D721Med (cell line): ENCODE measurements at regions not wholly inside any gene's neighbourhood (a gene's known extent, or its start where the extent isn't known, plus 50 kb on each side); places are given as distances from the start of the nearest gene placed in this dataset.

Source experiments
- DNase-seq: peaks from one replicate; pipeline ENCODE4 v3.0.0; 2011; ENCODE audit warnings: low spot score; ENCODE audit not compliant: insufficient read length
- FAIRE-seq: peaks from 2 replicates; lab custom pipeline; 2011; peaks lifted over from hg19 to GRCh38; lab: Jason Lieb, UNC
- TF ChIP-seq, protein P1 (sequence below): IDR thresholded peaks from 2 replicates; pipeline ENCODE4 v1.5.1; 2012; ENCODE audit warnings: mild to moderate bottlenecking, control low read depth; ENCODE audit not compliant: insufficient read depth; ENCODE audit errors: missing control alignments

GRCh38 chr20:1784586-1784985, 110.6 kb upstream of the SIRPA start:
- FAIRE-seq: no peak
- TF ChIP-seq, protein P1, sequence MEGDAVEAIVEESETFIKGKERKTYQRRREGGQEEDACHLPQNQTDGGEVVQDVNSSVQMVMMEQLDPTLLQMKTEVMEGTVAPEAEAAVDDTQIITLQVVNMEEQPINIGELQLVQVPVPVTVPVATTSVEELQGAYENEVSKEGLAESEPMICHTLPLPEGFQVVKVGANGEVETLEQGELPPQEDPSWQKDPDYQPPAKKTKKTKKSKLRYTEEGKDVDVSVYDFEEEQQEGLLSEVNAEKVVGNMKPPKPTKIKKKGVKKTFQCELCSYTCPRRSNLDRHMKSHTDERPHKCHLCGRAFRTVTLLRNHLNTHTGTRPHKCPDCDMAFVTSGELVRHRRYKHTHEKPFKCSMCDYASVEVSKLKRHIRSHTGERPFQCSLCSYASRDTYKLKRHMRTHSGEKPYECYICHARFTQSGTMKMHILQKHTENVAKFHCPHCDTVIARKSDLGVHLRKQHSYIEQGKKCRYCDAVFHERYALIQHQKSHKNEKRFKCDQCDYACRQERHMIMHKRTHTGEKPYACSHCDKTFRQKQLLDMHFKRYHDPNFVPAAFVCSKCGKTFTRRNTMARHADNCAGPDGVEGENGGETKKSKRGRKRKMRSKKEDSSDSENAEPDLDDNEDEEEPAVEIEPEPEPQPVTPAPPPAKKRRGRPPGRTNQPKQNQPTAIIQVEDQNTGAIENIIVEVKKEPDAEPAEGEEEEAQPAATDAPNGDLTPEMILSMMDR: no peak
- no peak for DNase-seq

DNA sequence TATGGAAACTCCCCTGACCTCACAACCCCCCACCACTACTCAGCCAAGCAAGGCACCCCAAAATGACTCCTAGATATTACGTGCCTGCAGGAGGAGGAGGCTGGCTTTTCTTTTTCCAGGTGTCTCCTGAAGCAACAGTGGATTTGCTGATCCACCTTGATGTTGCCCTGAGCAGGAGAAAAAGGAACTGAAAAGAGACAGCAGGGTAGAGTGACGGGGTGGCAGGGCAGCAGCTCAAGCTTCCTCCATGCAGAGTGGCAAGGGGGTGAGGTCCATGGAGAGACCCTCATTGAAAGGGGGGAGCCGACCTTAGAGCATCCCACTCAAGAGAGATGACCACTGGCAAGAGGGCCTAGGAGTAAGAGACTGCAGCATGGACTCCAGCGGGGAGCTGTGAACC, 112.0 kb upstream of the SIRPA start:
- FAIRE-seq (no peak), DNase-seq (no peak)
- TF ChIP-seq, protein P1: no peak

- DNase-seq (no peak), FAIRE-seq (no peak)
- TF ChIP-seq, protein P1: no peak
These were observed 113.0 kb upstream of the SIRPA start for GRCh38 chr20:1782181-1782580.

- no peak for FAIRE-seq
- no peak for DNase-seq
- TF ChIP-seq, protein P1: no peak
These were observed 115.6 kb upstream of the SIRPA start for GRCh38 chr20:1779567-1779966.

DNA sequence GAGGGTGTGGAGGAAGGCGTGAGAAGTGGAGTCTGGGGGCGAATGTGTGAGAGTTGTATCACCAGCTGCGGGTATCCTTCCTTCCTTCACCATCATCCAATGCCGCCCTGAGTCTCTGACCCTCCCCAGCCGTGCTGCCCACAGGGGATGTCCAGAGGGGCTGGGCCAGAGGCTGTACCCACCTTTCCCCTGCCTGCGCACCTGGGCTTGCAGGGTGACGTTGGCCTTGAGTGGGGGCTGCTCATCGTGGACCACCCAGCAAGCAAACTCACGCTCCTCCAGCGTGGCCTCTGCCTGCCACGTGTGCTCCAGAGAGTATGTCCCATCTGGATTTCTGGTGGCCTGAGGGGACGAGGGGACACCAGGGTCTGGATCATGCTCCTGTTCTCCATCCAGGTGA, 116.9 kb upstream of the SIRPA start:
- FAIRE-seq: no peak
- no peak for DNase-seq
- TF ChIP-seq, protein P1: no peak

GRCh38 chr20:1777476-1777820, 117.8 kb upstream of the SIRPA start:
- no peak for FAIRE-seq
- DNase-seq: no peak
- TF ChIP-seq, protein P1: no peak

GRCh38 chr20:1776681-1777475, 118.3 kb upstream of the SIRPA start:
- TF ChIP-seq, protein P1: peak; percentile 85
- DNase-seq (peak; percentile 23), FAIRE-seq (no peak)
